ENCODE measurements at regions not wholly inside any gene's neighbourhood (a gene's known extent, or its start where the extent isn't known, plus 50 kb on each side); places are given as distances from the start of the nearest gene placed in this dataset.

DNA sequence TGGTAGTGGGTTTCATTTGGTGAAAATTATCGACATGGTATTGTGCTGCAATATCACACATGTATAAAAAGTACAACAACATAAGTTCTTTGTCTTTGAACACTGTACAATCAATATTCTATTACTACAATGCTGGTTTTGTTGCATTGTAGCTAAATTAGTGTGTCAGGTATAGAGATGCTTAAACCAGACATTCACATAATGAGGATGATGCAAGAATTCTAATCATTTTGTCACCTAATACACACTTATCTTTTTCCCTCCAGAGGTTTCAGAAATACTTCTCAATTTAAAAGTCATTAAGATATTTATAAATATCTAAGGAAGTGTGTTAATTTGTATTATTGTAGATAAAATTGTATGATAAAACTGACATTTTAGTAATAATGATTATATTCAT lies 174.8 kb upstream of the MAN1A1 start (continued):
- TF ChIP-seq, protein P1, sequence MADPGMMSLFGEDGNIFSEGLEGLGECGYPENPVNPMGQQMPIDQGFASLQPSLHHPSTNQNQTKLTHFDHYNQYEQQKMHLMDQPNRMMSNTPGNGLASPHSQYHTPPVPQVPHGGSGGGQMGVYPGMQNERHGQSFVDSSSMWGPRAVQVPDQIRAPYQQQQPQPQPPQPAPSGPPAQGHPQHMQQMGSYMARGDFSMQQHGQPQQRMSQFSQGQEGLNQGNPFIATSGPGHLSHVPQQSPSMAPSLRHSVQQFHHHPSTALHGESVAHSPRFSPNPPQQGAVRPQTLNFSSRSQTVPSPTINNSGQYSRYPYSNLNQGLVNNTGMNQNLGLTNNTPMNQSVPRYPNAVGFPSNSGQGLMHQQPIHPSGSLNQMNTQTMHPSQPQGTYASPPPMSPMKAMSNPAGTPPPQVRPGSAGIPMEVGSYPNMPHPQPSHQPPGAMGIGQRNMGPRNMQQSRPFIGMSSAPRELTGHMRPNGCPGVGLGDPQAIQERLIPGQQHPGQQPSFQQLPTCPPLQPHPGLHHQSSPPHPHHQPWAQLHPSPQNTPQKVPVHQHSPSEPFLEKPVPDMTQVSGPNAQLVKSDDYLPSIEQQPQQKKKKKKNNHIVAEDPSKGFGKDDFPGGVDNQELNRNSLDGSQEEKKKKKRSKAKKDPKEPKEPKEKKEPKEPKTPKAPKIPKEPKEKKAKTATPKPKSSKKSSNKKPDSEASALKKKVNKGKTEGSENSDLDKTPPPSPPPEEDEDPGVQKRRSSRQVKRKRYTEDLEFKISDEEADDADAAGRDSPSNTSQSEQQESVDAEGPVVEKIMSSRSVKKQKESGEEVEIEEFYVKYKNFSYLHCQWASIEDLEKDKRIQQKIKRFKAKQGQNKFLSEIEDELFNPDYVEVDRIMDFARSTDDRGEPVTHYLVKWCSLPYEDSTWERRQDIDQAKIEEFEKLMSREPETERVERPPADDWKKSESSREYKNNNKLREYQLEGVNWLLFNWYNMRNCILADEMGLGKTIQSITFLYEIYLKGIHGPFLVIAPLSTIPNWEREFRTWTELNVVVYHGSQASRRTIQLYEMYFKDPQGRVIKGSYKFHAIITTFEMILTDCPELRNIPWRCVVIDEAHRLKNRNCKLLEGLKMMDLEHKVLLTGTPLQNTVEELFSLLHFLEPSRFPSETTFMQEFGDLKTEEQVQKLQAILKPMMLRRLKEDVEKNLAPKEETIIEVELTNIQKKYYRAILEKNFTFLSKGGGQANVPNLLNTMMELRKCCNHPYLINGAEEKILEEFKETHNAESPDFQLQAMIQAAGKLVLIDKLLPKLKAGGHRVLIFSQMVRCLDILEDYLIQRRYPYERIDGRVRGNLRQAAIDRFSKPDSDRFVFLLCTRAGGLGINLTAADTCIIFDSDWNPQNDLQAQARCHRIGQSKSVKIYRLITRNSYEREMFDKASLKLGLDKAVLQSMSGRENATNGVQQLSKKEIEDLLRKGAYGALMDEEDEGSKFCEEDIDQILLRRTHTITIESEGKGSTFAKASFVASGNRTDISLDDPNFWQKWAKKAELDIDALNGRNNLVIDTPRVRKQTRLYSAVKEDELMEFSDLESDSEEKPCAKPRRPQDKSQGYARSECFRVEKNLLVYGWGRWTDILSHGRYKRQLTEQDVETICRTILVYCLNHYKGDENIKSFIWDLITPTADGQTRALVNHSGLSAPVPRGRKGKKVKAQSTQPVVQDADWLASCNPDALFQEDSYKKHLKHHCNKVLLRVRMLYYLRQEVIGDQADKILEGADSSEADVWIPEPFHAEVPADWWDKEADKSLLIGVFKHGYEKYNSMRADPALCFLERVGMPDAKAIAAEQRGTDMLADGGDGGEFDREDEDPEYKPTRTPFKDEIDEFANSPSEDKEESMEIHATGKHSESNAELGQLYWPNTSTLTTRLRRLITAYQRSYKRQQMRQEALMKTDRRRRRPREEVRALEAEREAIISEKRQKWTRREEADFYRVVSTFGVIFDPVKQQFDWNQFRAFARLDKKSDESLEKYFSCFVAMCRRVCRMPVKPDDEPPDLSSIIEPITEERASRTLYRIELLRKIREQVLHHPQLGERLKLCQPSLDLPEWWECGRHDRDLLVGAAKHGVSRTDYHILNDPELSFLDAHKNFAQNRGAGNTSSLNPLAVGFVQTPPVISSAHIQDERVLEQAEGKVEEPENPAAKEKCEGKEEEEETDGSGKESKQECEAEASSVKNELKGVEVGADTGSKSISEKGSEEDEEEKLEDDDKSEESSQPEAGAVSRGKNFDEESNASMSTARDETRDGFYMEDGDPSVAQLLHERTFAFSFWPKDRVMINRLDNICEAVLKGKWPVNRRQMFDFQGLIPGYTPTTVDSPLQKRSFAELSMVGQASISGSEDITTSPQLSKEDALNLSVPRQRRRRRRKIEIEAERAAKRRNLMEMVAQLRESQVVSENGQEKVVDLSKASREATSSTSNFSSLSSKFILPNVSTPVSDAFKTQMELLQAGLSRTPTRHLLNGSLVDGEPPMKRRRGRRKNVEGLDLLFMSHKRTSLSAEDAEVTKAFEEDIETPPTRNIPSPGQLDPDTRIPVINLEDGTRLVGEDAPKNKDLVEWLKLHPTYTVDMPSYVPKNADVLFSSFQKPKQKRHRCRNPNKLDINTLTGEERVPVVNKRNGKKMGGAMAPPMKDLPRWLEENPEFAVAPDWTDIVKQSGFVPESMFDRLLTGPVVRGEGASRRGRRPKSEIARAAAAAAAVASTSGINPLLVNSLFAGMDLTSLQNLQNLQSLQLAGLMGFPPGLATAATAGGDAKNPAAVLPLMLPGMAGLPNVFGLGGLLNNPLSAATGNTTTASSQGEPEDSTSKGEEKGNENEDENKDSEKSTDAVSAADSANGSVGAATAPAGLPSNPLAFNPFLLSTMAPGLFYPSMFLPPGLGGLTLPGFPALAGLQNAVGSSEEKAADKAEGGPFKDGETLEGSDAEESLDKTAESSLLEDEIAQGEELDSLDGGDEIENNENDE (IDR thresholded peaks at IDR 0.05; ENCODE audit: insufficient replicate concordance, low read length): no peak
- TF ChIP-seq MAFK (IDR thresholded peaks at IDR 0.05; ENCODE audit: low read depth, low read length): no peak
- no peak for TF ChIP-seq EP300 (IDR thresholded peaks at IDR 0.05; ENCODE audit: borderline replicate concordance in 1 of 2, low read depth in 2 of 2, low read length in 2 of 2)
- TF ChIP-seq FOSL1 (IDR thresholded peaks at IDR 0.05; ENCODE audit: insufficient read depth, low read depth, low read length): no peak
- no peak for TF ChIP-seq TAF1 (IDR thresholded peaks at IDR 0.05; ENCODE audit: low read depth, low read length)
- TF ChIP-seq SP4 (IDR thresholded peaks at IDR 0.05; ENCODE audit: low read length): no peak
- TF ChIP-seq BCL11A (IDR thresholded peaks at IDR 0.05; ENCODE audit: low read depth in 2 of 2, low read length in 2 of 2): no peak
- TF ChIP-seq KDM4A (IDR thresholded peaks at IDR 0.05; ENCODE audit: low read depth, low read length, severe bottlenecking): no peak
- TF ChIP-seq, protein P2, sequence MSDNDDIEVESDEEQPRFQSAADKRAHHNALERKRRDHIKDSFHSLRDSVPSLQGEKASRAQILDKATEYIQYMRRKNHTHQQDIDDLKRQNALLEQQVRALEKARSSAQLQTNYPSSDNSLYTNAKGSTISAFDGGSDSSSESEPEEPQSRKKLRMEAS (IDR thresholded peaks at IDR 0.05): no peak
- TF ChIP-seq BRCA1 (IDR thresholded peaks at IDR 0.05; ENCODE audit: low read depth, low read length): no peak
- no peak for TF ChIP-seq SIX5 (IDR thresholded peaks at IDR 0.05; ENCODE audit: low read depth, low read length)
- TF ChIP-seq RFX5 (IDR thresholded peaks at IDR 0.05; ENCODE audit: borderline replicate concordance, low read depth, low read length): no peak
- TF ChIP-seq TAF7 (optimal IDR thresholded peaks at IDR 0.05; ENCODE audit: borderline replicate concordance, low read depth, low read length): no peak
